Lung microvascular endothelial cell (primary cell): ENCODE measurements at regions not wholly inside any gene's neighbourhood (a gene's known extent, or its start where the extent isn't known, plus 50 kb on each side); places are given as distances from the start of the nearest gene placed in this dataset.

Source experiments
- DNase-seq, 2 donors: peaks; one replicate each; pipeline versions ENCODE4 v3.0.0 to v3.0.0-alpha.2; 2010; ENCODE audit warnings: low read depth in 2 of 2

GRCh38 chr20:20993372-20993771, 112.8 kb downstream of the LINC00237 start:
- DNase-seq = no peak

DNA sequence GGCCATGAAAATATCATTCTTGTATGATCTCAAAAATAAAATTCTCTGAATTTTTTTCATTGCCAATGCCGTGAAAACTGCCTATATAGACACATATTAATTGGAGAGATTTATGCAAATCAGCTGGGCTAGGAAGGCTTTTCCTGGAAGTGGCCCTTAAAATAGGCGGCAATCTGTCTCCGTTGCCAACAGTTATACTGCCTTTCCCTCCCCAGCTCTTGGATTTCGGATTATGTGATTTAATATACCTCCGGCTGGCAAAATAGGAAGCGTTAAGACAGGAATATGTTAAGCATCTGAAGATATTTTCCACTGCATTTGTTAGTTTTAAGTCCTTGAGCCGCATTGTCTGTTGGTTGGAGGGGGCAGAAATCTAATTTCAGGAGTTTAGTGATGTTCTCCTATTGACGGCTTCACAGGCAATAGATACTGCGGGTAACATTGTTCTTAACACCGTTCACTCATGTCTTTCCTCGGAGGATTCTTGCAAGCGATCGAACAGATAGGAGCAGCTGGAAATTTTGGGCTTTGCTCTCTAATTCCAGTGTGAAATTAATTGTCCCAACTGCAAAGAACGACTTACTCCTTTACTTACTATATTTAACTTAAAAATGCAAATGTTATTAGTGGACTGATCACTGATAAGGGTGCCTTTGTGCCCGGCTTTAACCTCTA, 113.3 kb downstream of the LINC00237 start:
- no peak for DNase-seq

DNA sequence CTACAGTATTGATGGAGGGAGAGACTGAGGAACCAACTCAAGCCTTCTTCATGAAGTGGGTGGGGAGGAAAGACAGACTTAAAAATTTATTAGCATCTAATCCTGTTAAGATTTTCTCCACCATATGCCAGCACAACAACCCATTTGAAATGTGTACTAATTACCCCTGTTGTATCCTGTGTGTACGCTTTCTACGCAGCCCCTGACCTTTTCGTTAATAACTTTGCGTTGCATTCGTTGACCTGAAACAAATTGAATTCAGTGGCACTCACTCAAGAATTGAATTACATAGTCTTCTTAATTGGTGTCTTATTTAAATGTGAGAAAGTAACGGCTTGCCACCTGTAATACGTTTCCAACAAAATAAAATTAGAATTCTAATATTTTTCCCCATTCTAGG, 113.9 kb downstream of the LINC00237 start:
- DNase-seq = no peak

- DNase-seq = no peak
These were observed 117.1 kb downstream of the LINC00237 start for GRCh38 chr20:20989081-20989480.

- no peak for DNase-seq
These were observed 126.2 kb downstream of the LINC00237 start for GRCh38 chr20:20979934-20980333.

DNA sequence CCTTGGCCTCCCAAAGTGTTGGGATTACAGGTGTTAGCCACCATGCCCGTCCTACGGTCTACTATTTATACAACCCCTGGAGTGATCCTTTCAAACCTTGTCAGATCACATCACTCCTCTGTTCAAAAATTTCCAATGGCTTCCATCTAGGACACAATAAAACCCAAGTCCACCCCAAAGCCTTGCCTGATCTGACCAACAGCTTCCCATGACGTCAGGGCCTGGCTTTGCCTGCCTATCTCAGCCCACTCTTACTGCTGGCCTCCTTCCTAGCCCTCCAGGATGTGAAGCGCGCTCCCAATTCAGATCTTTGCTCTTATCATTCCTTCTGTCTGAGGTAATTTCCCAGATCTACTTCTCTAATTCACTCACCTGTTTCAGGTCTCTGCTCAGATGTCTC, 128.4 kb downstream of the LINC00237 start:
- no peak for DNase-seq

DNA sequence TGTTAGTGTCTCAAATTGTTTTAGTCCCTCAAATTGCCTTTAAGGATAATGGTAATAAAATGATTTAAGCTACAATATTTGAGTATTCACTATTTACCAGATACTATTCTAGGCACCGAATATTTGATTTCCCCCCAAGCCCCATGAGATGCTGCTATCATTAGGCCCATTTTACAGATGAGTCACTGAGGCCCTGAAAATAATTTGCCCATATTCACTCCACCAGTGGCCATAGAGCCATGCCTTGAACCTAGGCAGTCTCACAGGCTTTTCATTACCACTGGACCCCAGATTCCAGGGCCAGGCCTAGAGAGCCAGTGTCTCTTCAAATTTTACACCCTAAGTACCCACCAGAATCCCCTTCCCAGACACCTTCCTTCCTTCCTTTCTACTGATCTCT, 133.7 kb downstream of the LINC00237 start:
- DNase-seq = no peak

DNA sequence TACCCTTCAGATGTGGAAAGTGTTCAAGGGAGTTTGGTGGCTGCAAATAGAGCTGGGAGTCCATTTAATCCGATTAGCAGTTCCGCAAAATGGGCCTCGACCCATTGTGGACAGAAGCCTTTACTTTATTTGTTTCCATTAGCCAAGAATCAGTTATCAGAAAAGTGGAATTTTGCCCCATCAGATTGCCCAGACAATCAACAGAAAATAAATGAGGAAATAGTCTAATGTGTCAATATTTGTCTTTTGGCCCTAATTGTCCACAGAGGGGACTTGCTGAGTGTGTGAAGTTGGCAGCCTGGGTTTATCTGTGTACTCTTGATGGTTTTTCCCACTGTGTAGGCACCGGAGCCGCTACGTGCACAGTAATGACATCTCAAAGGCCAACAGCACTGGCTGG, 134.3 kb downstream of the LINC00237 start:
- DNase-seq = no peak

DNA sequence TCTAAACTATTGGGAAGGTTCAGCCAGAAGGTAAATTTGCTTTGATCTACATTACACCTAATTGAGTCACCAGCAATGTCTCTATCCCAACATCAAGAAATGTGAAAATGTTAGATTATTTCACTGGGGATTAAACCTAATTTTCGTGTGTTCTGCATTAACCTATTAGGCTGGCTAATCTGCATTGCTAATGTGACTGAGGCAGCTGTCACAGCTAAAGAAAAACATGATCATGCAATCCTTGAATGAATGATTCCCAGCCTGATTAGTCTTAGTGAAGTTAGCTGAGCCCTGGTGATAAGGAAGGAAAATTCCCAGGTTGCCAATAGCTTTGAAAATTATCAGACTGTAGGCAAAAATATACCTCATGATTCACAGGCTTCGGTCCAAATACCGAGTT, 135.3 kb downstream of the LINC00237 start:
- DNase-seq = no peak

GRCh38 chr20:20969701-20970280, 136.4 kb downstream of the LINC00237 start:
- DNase-seq = no peak

GRCh38 chr20:20967564-20968184, 138.5 kb downstream of the LINC00237 start:
- DNase-seq = no peak

- no peak for DNase-seq
These were observed 140.0 kb downstream of the LINC00237 start for GRCh38 chr20:20966171-20966570.

GRCh38 chr20:20959031-20959755, 147.0 kb downstream of the LINC00237 start:
- no peak for DNase-seq

DNA sequence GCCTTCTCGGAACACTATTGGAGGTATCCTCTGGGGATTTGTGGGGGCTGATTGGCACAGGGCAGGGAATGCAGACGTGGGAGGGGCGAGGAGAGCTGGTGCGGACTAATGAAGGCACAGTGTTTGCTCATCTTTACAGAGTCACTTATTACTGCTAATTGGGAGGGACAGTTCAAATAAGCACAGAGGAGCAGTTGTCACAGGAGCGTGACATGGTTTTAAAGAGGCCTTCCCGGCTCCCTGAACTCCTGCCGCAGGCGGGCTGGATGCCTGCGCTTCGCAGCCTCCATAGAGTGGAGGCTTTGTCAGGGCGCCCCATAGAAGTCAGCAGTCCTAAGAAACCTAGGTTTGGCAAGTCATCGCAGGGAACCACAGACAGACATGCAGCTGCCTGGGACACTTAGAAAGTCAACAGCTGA, 149.6 kb downstream of the LINC00237 start:
- DNase-seq = no peak

DNA sequence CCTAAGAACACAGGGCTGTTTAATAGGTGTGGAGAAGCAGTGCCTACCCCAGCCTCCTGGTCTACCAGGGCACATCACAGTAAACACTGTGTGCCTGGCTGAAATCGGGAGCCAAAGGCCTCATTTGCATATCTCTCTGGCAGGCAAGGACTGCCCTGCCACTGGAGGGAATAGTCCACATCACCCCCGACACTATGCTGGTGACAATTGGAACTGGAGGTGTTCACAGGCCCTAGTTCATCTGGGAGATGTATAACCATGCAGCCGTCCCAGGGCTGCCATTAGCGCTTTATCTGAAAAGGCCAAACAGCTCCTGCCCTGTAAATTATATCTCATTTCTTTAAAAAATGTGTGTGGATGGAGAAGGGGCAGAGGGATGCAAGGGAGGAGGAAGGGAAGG, 150.3 kb downstream of the LINC00237 start:
- no peak for DNase-seq

DNA sequence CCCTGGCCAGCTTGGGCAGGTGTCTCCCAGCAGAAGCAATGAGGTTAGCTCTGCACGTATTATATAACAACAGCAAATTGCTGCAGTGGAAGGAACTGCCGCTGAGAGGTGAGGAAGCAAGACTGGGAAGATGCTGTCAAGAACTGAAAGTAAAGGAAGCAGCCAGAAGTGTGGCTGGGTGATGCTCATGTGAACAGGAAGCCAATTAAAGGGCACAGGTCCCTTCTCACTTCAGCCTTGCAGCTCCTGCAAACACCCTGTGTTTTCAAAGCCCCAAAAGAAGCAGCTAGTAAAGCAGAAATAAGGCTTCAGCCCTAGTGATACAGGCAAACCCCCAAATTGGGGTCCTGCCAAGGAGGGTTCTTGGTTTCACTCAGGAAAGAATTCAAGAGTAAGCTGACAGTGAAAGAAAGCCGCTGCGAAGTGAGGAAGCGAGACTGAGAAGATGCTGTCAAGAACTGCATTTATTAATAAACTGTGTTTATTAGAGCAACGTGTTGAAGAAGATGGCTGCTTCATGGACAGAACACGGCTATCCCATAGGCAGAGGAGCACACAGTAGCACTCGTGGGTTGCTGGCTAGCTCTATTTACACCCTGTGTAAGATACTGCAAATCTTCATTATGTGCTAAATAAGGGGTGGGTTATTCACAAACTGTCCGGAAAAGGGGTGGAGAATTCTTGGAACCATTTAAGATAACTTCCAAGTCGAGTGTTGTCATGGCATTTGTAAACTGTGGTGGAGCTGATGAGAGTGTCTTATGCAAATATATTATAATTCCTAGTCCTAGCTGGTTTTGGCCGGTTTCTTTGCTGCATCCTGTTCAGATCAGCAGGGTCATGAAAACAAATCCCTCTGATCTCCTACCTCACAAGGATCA, 152.2 kb downstream of the LINC00237 start:
- no peak for DNase-seq

GRCh38 chr20:20950620-20951019, 155.5 kb downstream of the LINC00237 start:
- no peak for DNase-seq

DNA sequence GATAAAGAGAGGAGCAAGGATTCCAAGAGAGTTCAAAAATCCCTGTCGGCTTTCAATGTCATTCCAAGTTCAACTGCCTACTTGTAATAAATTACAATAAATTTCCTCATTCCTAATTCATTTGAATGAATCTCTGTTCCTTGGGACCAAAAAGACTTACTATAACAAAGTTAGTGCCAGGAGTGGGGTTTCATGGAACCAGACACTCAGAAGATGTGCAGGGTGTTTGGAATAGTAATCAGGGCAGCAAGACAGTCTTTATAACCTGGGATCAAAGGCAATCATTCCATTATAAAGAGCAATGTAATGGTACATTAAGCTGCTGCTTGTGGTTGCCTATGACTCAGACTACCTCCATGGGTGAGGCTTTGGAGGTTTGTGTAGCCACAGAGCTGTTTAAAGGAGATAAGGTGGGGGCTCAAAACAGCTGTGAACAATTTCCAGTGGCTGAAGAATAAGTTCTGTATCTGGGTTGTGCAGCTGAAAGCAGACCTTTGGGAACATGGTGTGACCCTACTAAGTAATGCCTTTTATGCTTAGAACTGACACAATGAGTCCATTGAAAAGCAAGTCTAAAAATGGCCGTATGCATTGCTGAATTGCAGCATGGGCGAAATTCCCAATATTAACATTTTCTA, 159.9 kb downstream of the LINC00237 start:
- no peak for DNase-seq

- no peak for DNase-seq
These were observed 164.7 kb downstream of the LINC00237 start for GRCh38 chr20:20941468-20941889.

DNA sequence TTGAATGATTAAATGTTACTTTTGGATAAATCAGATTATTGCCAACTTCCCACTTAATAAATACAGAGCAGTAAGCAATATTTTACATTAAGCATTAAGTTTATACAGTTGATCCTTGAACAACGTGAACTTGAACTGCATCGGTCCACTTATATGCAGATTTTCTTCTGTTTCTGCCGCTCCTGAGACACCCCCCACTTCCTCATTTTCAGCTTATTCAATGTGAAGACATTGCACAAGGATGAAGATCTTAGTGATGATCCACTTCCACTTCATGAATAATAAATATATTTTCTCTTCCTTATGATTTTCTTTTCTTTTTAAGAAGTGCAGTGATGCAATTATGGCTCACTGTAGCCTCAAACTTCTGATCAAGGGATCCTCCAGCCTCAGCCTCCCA, 167.2 kb downstream of the LINC00237 start:
- DNase-seq = no peak

GRCh38 chr20:20938599-20938998, 167.6 kb downstream of the LINC00237 start:
- no peak for DNase-seq
